HT-29 (cell line): ENCODE measurements at regions not wholly inside any gene's neighbourhood (a gene's known extent, or its start where the extent isn't known, plus 50 kb on each side); places are given as distances from the start of the nearest gene placed in this dataset.

ENCODE experiments used
- DNase-seq: peaks from one replicate; pipeline ENCODE4 v3.0.0-alpha.2; 2015; ENCODE audit warnings: low spot score

DNA sequence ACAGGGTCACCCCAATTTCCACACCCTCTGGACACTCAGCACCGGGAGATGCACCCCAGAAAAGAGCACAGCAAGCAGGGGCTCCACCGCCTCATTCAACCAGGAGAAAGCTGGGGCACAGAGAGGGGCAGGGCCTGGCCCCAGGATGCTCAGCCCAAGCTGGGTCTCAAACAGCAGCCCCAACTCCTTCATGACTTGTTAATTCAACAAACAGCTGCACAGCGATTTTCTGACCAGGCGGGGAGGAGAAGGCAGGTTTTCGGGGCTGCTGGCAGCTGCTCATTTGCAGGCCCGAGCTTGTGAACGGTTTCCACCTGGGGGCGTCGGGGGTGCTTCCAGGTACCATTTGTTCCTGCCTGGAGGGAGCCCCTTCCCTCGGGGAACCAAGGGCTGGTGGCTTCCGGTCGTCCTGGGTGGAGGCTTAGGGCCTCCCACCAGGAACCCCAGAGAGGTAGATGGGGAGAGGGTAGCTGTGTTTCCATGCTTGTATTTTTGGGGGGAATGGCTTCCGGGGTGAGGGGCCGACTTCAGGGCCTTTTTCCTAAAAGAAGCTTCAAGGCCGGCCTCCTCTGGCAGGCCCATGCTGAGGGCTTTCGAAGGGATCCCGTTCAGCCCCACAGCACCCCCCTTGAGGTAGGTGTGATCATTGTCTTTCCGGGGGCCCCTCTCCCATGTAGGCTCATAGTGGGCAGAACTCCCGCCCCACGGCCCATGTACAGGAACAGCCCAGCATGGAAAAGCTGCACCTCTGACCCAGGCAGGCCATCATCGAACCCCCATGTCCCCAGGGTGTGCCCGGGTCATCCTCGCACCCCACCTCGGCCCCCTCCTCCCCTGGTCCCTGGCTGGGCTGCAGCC is 191.6 kb upstream of the GSE1 start:
- no peak for DNase-seq

DNA sequence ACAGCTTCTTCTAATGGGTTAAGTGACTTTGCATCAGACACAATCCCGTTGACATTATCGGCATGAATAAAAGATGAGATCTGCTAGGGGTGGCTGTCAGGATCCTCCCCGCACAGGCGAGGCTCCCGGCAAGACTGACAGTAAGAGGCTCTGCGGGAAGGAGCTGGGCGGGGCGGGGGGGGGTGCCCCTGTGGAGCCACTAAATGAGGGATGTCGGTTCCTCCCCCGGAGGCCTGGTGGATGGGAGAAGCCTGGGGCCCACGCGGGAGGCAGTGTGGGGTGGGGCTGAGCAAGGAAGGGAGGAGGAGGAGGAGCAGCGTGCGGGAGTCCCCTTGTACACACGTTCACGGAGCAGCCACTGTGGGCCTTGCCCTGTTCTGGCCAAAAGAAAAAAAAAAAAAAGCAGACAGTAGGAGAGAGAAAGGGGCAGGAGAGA is 190.9 kb upstream of the GSE1 start:
- DNase-seq: no peak

DNA sequence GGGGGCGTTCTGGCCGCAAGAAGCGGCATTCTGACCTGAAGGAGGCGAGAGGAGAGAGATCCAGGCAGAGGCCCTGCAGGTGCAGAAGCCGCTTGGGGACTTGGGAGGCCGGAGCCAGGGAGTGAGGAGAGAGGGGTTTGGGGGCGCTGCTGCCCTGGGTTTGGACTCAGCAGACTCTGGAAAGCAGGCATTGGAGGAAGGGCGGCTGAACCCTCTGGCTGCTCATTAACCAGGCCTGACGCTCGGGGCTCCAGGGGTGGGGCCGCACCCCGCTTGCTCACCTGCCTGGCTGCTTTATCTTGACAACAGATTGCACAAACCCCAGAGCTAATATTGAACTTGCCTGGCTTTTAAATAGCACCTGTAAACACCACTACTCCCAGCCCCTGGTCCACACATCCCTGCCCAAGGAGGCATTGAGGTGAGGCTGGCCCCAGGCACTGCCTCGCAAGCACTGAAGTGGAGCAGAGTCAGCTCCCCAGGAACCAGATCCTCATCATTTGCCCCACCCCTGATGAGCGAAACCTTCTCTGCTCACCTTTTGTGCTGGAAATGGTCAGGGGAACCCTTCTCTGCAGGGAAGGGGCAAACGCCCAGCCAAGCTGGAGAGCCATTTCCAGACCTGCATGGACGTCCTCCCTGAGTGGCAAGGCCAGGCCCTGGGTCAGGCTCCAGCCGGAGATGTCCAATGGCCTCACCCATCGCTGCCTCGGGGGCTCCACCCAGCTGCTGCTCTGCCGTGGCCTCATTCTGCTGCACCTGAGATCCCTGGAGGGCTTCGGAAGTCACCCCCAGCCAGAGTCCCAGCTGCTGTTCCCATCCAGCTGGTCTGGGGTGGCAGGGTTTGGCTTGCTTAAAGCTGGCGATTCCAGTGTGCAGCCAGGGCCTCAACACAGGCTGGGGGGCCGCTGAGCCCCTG is 190.2 kb upstream of the GSE1 start:
- DNase-seq: peak; percentile 89

GRCh38 chr16:85423631-85424030 is 189.5 kb upstream of the GSE1 start:
- DNase-seq: no peak

DNA sequence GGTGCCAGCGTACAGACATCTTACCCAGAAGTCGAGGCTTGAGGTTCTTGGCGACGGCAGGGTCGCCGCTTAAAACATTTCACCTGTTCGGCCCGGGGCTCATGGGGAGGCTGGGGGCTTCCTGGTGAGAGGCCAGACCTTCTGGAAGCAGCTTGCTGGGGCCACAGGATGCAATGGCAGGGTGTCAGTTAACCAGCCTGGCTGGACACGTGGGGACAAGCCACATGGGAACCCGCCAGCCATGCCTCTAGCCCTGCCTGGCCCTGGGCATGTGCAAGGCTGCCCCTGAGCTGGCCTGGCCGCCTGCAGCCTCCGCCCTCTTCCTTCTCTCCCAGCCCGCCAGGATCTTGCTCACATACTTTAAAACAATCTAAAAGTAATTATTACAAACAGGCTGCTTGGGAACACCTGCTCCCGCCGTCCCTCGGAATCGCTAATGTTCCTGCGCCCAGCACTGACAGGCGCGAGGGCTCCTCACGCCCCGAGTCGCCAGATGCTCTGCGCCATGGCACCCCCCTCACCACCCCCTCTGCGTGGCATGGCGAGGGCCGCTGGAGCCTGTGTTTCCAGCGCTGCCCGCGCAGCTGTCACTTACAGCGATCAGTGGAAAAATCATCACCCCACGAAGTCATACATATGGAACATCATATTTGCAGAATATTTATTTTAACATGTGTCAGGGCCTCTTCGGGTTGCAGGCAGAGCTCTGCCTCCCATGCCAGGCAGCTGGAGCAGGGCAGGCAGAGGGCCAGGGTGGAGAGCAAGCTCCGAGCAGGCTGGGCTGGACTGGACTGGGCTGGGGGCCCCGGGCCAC is 188.7 kb upstream of the GSE1 start:
- no peak for DNase-seq

DNA sequence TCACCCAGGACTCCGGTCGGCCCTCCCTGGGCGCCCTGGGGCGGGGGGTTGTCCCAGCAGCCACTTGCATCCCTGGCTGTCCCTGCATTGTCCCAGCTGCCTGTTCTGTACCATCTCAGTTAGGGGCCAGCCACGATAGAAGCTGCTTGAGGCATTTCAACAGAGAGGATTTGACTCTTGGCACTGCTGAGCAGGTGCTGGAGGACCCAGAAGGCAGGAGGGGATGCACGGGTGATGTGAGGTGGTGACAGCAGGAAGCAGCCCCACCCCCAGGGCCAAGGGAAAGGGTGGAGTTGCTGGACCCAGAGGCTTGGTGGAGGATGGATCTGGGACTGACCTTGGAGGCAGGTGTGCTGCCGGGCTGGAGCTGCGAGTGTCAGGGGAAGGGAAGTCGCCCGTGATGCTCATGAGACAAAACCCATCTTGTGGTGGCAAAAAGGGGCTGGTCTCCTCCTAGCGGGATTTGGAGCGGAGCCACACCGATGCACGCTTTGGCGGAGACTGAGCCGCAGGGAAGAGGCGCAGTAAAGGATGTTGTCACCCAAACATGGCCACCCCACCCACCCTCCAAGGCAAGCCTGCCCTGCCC is 188.0 kb upstream of the GSE1 start:
- DNase-seq: no peak

- no peak for DNase-seq
Observed at GRCh38 chr16:85426806-85427205, 186.3 kb upstream of the GSE1 start.

GRCh38 chr16:85428168-85428898 is 184.8 kb upstream of the GSE1 start:
- peak; percentile 67 for DNase-seq

DNA sequence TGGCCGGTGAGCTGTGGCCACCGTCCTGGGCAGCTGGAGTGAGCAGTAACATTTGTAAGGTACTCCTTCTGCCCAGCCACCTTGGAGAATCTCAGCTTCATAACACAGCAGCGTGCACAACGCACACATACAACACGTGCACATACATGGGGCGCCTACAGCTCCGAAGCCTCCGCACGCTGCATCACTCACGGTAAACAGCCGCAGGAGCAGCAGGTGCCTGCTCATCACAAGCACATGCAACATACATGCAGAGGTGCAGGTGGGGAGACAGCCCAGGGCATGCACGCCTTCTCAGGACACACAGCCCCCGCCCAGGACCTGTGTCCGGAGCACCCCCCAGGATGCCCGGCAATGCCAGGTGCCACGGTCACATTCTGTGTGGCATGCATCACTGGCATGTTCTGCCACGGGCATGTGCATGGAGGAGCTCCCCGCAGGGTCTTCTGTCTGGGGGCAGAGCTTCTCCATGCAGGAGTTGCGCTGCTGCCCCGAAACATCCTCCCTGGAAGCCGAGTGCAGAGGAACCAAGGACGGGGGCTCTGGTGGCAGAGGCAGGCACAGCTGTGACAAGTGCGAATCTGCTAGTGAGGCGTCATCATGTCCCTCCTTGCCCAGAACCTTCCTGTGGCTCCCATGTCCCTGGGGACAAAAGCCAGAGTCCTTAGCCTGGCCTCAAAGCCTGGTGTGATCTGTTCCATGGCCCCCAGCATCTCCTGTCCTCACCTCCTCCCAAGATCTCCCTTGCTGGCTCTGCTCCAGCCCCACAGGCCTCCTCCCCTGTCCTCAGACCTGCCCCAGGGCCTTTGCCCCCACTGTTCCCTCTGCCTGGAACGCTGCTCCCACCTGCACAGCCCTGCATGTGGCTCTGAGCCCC is 184.0 kb upstream of the GSE1 start:
- no peak for DNase-seq

- no peak for DNase-seq
Observed at GRCh38 chr16:85429776-85430522, 183.2 kb upstream of the GSE1 start.

DNA sequence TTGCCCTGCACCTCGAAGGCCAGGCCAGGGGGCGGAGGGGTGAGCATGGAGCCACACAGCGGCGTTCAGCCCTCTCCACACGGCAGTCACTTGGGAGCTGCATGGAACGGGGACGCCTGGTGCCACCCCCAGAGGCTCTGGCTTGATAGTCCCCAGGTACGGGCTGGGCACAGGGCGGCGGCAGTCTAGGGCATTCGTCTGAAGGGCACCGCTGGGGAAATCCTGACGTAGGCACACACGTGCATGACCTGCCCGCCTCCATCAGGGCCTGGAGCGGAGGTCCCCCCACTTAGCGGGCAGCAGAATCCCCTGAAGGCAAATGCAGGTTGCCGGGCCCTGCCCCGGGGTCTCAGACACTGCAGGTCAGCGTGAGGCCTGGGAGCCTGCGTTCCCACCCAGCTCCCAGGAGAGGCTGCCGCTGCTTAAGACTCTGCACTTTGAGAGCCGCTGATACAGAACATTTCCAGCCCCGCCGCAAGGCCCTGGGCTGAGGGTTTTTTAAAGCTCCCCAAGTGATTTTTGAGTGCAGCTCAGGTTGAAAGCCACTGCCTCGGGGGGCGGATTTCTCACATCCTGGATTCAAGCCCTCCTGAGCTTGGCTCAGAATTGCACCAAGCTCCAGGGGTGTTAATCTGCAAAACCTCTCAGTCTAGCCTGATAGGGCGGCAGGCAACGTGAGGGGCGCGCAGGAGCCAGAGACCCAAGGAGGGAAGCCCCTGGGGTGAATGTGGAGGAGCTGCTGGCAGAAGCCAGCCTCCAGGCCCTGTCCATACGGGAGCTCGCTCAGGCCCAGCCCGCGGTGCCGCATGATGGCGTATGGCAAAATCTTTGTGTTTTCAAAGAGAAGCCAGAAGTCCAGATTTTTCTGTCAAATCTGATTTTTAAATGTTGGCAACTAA is 182.3 kb upstream of the GSE1 start:
- no peak for DNase-seq

- no peak for DNase-seq
Observed at GRCh38 chr16:85431431-85432124, 181.5 kb upstream of the GSE1 start.

DNA sequence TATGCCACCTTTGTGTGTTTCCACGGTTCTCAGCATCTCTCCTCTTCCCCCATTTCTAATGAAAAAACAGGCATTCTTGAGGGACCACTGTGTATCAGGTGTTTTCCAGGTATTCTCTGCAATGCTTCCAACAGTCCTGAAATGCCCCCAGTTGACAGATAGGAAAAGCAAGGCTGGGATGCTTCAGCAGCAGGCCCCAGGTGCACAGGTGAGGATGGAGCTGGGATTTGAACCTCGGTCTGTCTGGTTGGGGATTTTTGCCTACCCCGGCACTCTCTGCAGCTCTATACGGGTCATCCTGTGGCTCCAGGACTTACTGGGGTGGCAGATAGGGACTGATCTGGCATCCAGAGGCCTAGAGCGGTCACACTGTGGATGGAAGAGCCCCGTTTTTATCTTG is 180.5 kb upstream of the GSE1 start:
- DNase-seq: no peak

GRCh38 chr16:85433477-85433876 is 179.6 kb upstream of the GSE1 start:
- DNase-seq: no peak

DNA sequence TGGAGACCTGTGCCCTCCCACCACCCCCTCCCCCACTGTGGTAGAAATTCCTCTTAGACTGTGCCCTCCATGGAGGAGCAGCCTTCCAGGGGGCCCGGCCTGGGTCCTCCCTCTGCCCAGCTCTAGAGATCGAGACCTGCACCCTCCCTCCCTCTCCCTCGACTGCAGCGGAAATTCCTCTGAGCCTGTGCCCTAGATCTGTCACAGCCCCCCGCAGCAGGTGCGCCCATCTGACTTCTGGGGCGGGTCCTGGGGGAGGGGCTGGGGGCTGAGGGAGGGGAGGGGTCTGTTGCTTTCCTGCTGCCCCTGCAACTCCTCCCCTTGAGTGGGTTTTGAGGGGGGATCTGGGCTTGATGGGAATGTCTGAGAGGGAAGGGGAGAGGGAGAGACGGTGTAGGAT is 177.8 kb upstream of the GSE1 start:
- no peak for DNase-seq

DNA sequence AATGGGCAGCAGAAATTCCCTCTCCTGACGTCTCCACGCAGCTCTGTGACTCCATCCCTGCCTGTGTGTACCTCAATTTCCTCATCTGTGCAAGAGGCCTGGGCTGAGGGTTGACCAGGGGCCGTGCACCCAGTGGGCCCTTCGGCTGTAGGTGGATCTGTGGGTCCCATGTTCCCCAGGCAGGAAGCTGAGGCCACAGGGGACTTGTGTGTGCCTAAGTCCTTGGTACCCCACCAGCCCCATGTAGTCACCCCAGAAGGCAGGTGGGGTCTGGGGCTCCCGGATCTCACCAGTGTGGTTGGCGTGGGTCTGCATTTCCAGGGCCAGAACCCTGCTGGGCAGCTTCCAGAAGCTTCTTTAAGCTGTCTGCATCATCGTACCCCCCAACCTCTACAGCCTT is 177.4 kb upstream of the GSE1 start:
- no peak for DNase-seq

- DNase-seq: no peak
Observed at GRCh38 chr16:85436207-85436606, 176.9 kb upstream of the GSE1 start.
